HS-5 (cell line): ENCODE measurements at regions not wholly inside any gene's neighbourhood (a gene's known extent, or its start where the extent isn't known, plus 50 kb on each side); places are given as distances from the start of the nearest gene placed in this dataset.
"Not testable (repeated sequence)": the region's sequence is repeated elsewhere in the genome, so short reads cannot be mapped to it uniquely, and the experiment has no call there.

ENCODE experiments used
- DNase-seq: peaks from one replicate; pipeline ENCODE4 v3.0.0-alpha.2; 2012; ENCODE audit warnings: low read depth

DNA sequence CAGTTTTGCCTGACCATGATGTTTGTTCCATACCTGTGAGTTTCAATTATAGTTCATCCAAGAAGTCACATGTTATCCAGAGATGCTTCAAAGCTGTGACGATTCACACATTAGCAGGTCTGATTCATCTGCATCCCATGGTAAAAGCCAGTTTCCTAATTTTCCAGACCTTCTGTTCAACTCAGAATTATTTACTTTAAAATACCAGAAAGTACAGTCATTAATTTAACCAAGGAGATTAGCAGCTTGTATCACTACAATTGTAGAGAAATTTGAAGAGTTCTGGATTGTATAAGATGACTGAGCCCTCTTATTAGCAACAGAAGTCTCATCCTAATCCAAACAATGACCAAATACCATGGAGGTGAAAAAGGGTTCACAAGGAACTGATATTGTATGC, 76.1 kb upstream of the THBS1 start:
- DNase-seq, result peak; percentile 41

DNA sequence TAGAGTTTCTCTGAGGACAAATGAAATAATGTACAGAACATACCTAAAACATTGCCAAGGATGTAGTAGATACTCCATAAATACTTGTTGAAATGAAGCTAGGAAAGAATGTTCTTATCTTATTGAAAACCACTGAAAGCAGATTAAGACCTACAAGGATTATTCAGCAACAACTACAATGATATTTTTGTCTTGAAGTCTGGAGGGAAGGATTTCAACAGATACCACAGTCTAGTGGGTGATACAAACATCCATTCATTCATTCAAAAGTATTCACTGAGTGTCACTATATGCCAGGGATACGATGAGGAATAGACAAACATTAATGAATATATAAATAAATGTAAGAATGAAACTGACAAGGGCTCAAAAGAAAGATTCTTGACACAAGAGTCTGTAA, 74.7 kb upstream of the THBS1 start:
- DNase-seq, result no peak

DNA sequence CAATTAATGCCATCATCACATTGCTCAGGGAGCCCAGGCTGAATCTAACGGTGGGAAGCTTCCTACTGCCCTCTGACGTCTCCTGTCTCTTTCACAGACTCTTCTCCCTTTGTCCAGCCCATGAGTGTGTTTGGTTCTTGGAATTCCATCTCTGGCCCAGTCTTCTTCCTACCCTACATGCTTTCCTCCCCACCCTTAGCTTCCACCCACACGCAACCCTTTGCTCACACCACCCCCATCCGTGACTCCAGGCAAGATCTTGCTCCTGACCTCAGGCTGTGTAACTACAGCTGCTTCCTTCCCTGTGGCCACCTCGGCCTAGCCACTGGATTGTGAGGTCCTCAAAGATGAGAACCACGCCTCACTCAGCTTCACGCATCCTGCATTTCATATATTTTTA, 72.3 kb upstream of the THBS1 start:
- DNase-seq, result no peak

DNA sequence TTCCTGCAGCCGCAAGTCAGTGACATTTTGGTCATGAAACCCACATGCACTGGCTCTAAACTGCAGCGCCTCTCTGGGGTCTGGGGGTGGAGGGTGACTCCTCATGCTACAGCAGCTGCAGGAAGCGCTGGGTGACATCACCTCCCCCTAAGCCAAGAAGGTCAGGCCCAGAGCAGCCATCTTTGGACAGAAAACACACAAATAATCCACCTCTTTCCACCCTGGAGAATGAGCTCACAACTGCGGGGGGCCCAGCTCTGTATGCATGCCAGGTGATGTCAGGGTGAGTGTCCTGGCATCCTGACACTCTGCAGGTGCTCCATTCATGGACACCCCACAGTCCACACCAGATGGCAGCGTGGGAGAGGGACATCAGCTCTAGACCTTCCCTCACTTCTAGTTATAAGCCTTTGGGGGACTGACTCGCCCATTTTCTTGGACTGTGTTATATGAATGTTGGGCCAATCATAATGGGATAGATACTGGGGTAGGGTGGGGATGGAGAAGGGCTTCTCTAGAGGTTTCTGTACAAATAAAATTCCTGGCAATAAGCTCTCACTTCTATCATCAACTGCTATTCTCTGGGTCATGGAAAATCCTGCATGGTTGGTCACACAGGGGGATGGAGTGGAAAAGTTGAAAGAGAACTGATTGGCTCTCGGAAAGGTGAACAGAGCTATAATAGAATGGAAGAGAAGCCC, 70.7 kb upstream of the THBS1 start:
- DNase-seq, result no peak

DNA sequence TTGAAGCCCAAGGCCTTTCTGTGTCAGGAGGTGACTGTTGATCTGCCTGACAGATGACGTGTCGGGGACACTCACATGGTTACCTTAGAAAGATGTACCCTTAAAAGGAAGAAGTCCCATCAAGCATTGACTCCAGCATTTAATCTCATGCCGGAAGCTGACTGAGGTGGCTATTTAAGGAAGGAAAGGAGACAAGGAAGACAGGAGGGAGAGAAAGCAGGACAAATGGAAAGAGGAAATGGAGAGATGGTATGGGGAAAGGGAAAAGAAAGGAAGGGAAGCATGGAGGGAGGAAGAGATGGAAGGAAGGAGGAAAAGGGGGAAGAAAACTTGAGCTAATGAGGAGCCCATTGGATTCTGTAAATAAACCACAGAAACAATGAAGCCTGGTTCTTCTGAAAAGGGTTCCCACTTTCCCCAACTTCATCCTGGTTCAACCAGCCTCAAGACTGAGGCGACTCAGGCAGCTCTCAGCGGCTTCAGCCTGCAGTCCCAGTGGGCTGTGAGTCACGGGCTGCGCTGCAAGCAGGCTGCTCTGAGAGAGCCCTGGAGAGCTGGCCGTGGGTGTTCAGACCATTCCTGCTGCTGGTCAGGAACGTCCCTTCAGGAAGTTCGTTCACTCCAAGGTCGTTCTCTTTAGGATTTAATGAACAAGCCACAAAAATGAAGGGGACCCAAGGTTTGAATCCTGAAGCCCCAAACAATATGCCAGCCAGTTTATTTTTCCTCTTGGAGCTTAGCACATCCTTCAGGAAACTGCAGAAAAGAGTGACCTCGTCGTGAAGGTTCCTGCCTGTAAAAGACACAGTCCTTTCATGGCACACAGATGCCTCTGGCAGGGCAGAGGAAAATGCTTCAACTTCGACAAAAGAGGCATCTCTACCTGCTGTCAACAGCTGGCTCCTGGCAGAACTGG, 69.6 kb upstream of the THBS1 start:
- DNase-seq, result peak; percentile 37

DNA sequence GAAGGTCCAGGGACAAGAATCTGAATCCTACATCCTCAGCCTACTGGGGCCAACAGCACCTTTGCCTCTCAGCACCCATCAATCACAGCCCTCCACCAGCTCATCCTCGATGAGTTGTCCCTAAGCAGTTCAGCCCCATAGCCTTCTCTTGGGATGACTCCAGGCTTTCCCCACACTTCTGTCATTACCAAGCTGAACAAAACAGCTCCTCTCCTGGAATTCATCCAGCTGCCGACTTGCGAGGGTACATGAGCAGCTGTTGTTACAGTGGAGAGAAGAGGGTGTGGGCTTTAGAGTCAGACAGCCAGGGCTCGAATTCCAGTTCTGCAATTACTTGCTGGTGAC, 69.0 kb upstream of the THBS1 start:
- no peak for DNase-seq

DNA sequence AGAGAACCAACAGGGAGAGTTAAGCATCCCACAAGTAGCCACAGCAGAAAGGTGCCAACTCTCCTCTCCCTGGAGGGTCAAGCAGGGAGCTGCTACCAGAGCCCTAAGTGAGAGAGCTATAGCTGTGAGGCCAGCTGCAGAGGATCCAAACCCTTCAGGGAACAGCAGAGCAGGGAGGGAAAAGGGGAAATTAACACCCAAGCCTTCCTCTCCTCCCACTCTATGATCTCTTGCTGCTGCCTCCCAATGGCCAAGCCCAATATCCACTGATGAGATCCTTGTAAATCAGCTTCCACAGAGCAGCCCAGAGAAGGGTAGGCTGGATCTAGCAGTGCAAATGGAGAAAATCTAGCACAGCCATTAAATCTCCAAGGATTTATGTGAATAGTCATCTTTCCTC, 68.2 kb upstream of the THBS1 start:
- DNase-seq, result no peak

DNA sequence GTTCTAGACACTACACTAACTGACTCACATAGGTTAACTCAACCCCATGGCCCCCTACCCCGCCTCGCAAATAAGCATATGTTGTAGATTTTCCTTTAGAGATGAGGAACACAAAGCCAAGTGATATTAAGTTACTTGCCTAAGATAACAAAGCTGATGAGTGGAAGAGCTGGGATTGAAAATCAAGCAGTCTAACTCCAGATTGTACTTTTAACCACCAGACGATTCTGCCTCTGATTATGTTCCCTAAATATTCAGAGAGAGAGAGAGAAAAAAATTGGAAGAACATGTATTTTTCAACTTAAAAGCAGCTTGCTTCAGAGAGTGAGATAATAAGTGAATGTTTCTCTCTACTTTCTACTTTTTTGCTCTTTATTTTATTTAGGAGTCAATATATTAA, 66.9 kb upstream of the THBS1 start:
- no peak for DNase-seq

DNA sequence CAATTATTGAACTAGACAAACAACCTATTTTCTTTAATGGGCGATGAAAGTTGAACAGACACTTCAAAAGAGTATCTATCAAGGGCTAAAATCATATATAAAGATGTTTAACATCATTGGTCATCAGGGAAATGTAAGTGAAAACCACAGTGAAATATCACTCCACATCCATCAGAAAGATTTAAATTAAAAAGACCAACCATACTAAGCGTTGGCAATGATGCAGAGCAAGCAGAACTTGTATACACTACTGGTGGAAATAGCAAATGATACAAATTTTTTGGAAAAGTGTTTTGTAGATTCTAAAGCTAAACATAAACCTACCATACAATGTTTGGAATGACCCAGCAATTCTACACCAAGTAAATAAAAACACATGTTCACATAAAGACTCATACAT, 65.9 kb upstream of the THBS1 start:
- DNase-seq, result no peak

DNA sequence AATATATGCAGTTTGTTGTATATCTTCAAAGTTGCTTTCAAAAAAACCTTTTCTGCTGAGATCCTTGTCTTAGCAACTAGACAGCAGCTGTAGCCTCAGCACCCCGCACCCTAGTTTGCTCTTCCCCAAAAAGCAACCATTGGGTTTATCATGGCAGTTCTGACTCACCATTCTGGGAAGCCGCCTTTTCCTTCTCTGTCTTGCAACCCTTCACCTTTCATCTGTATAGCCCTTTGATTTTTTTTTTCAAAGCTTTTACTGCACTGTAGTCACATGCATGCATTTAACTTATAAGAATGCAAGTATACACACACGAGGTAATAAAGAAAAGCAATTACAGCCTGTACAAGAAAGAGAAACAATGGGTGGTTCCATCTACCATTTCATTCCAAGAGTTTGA, 65.1 kb upstream of the THBS1 start:
- DNase-seq, result no peak

DNA sequence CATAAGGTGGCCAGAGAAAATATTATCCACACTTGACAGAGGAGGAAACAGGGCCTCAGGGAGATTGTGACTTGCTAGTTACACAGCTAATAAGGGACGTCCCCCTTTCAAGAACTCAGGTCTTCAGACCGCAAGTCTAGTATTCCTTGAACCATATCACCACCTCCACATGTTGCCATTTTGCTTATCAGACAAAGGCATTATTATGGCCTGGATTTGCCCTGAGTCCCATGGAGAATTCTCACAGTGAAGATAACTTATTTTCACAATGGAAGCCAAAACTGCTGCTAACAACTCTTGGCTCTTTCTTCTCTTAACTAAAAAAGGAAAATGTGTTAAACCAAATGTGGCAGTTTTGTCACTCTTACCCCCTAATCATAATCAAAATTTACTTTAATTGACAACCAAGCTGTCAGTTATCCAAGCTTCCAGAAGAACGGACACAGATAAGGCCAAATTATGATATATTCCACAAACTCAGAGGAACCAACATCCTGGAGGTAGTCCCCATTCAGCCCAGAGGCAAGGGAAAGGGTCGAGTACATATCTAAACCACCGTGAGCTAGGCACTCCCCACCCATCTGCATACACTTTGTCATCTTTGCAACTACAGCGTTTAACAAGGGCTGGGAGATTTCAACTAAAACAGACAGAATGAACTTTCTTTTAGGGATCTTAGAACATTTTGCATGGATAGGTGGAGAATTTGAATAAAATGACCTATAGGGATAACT, 63.6 kb upstream of the THBS1 start:
- DNase-seq, result no peak

DNA sequence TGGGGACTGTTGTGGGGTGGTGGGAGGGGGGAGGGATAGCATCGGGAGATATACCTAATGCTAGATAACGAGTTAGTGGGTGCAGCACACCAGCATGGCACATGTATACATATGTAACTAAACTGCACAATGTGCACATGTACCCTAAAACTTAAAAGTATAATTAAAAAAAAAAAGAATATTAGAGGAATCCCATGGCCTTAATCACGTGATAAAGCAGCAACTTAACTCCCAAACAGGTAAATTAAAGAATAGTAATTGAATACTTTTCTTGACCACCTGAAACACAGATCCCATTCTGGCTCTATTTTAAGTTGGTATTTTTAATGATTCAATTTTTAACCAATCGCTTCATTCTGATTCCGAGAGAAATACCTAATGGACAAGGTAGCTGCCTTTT, 56.9 kb upstream of the THBS1 start:
- not testable (repeated sequence) for DNase-seq

DNA sequence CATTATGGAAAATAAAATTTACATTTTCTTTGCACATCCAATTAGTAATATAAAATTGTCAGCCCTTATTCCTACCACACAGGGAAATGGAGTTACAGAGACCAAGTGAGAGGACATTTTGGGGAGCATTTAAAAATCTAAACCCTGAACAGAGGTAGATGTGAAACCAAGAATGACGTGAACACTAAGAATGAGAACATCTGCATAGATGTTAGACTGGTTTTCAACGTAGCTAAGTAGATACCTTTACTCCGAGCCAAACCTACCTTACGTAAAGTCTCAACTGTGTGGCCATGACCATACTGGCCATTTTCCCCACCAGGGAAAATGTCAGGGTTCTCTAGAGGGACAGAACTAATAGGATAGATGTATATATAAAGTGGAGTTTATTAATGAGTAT, 51.4 kb upstream of the THBS1 start:
- DNase-seq, result no peak

DNA sequence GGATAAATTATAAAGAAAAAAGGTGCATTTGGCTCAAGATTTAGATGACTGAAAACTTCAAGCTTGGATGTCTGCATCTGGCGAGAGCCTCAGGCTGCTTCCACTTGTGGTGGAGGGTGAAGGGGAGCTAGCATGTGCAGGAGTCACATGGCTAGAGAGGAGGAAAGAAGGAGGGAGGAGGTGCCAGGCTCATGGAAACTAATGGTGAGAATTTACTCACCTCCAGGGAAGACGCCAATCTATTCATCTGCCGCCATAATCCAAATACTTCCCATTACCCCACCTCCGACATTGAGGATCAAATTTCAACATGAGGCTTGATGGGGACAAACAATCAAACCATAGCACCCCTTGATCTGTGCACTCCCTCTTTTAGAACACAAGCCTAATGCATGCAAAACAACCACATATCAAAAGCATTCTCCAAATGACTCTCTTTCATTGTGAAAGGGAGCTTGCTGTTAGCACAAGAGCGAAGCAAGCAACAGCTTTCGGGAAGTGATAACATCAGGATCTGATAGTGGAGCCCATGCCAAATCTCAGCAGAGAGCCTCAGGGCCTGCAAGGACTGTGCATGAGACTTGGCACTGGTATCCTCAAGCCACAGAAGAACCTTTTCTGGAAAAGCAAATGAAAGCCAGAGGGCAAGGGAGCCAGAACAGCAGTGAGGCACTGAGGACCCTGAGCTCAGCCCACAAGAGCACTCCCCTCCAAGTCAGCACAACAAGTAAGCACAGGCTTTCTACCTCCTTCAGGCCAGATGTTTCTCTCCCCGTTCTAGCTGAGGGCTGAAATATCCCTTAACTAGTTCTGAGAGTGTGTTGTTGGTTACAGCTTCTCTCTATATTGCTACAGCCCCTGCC, 50.2 kb upstream of the THBS1 start:
- no peak for DNase-seq
